SK-N-SH (cell line): ENCODE measurements at regions not wholly inside any gene's neighbourhood (a gene's known extent, or its start where the extent isn't known, plus 50 kb on each side); places are given as distances from the start of the nearest gene placed in this dataset.

Source experiments
- CTCF ChIA-PET: fragments of 300-600, 350-600 bp; formaldehyde crosslinking; extraction: SDS; loops from one replicate; lab custom pipeline; 2021; lab: Yijun Ruan, JAX
- POLR2A ChIA-PET: fragments of 350-600 bp; sonication (Branson Sonifier 250); formaldehyde crosslinking; extraction: SDS; loops from one replicate; lab custom pipeline; 2020; ENCODE audit warnings: antibody characterized with exemption, inconsistent platforms; lab: Yijun Ruan, JAX
- DNase-seq: peaks from one replicate; pipeline ENCODE4 v3.0.0; 2012
- H2AFZ ChIP-seq: fragments of 200-600 bp; sonication (generic); 2 replicates; pipeline ENCODE4 v1.8.1; 2016; ENCODE audit warnings: antibody characterized with exemption, mild to moderate bottlenecking, low read depth
- H3F3A ChIP-seq: fragments of 200-600 bp; sonication (generic); replicated peaks from 2 replicates; pipeline ENCODE3; 2016; ENCODE audit warnings: antibody characterized with exemption, mild to moderate bottlenecking; ENCODE audit not compliant: insufficient read depth
- H3K27ac ChIP-seq, 2 experiments: fragments of 200-500 bp in 1 of 2; fragments of 200-600 bp in 1 of 2; sonication (Bioruptor generic) in 1 of 2; sonication (generic), shearing (Covaris generic) in 1 of 2; 2 replicates each; pipeline versions ENCODE4 v1.5.1 to v1.6.1; 2014 to 2016; ENCODE audit warnings: low read depth in 2 of 2, inconsistent platforms in 1 of 2, low read length in 1 of 2, mild to moderate bottlenecking in 1 of 2, mixed read lengths in 1 of 2
- H3K27me3 ChIP-seq: fragments of 200-600 bp; sonication (generic), shearing (Covaris generic); 2 replicates; pipeline ENCODE4 v1.6.1; 2016; ENCODE audit warnings: mixed run types; ENCODE audit not compliant: insufficient read depth
- H3K36me3 ChIP-seq, 2 experiments: fragments of 200-500 bp in 1 of 2; fragments of 200-600 bp in 1 of 2; sonication (Bioruptor generic) in 1 of 2; sonication (generic) in 1 of 2; replicated peaks in 1 of 2; 2 replicates each; pipeline versions ENCODE3 to v1.5.1; 2014 to 2016; ENCODE audit warnings: low read length in 1 of 2, mild to moderate bottlenecking in 1 of 2; ENCODE audit not compliant: insufficient read depth in 2 of 2, control insufficient read depth in 1 of 2
- H3K4me1 ChIP-seq, 2 experiments: fragments of 200-500 bp in 1 of 2; fragments of 200-600 bp in 1 of 2; sonication (Bioruptor generic) in 1 of 2; sonication (generic), shearing (Covaris generic) in 1 of 2; 2 replicates each; pipeline versions ENCODE4 v1.5.1 to v1.6.1; 2014 to 2016; ENCODE audit warnings: low read depth in 1 of 2, low read length in 1 of 2, mixed run types in 1 of 2; ENCODE audit not compliant: insufficient read depth in 2 of 2, control insufficient read depth in 1 of 2
- H3K4me2 ChIP-seq: fragments of 200-600 bp; sonication (generic), shearing (Covaris generic); 2 replicates; pipeline ENCODE4 v1.6.1; 2017; ENCODE audit warnings: mixed run types
- H3K4me3 ChIP-seq, 2 experiments: fragments of 200-500 bp in 1 of 2; fragments of 200-600 bp in 1 of 2; sonication (Bioruptor generic) in 1 of 2; sonication (generic), shearing (Covaris generic) in 1 of 2; 2 replicates each; pipeline versions ENCODE4 v1.5.1 to v1.8.1; 2014 to 2016; ENCODE audit warnings: low read depth in 2 of 2, inconsistent platforms in 1 of 2, low read length in 1 of 2, mild to moderate bottlenecking in 1 of 2, mixed read lengths in 1 of 2, moderate library complexity in 1 of 2
- H3K79me2 ChIP-seq: fragments of 200-600 bp; sonication (generic); 2 replicates; pipeline ENCODE4 v1.8.1; 2017; ENCODE audit warnings: mild to moderate bottlenecking; ENCODE audit not compliant: insufficient read depth
- H3K9ac ChIP-seq: fragments of 200-600 bp; sonication (generic); 2 replicates; pipeline ENCODE4 v1.6.1; 2017; ENCODE audit warnings: mixed run types
- H3K9me2 ChIP-seq: fragments of 200-600 bp; sonication (generic); 2 replicates; pipeline ENCODE4 v1.6.1; 2017; ENCODE audit warnings: mixed run types
- H3K9me3 ChIP-seq: fragments of 200-600 bp; sonication (generic); 2 replicates; pipeline ENCODE4 v1.6.1; 2017; ENCODE audit warnings: mixed run types, mild to moderate bottlenecking, moderate library complexity
- H4K20me1 ChIP-seq: fragments of 200-600 bp; sonication (generic); 2 replicates; pipeline ENCODE4 v1.6.1; 2017; ENCODE audit warnings: mild to moderate bottlenecking, mixed run types; ENCODE audit not compliant: insufficient read depth
- CHD2 ChIP-seq: fragments of 150-350 bp; IDR thresholded peaks from 2 replicates; pipeline ENCODE4 v1.6.1; 2018; ENCODE audit warnings: low read length; ENCODE audit not compliant: partially characterized antibody
- EP300 ChIP-seq, 2 experiments: IDR thresholded peaks; 2 replicates each; pipeline versions ENCODE4 v1.4.0 to v1.6.1; 2012; ENCODE audit warnings: borderline replicate concordance in 1 of 2, low read depth in 1 of 2, low read length in 1 of 2
- FOSL2 ChIP-seq: IDR thresholded peaks from 2 replicates; pipeline ENCODE4 v1.4.0; 2012; ENCODE audit warnings: low read depth, mild to moderate bottlenecking, moderate library complexity, borderline replicate concordance
- MXI1 ChIP-seq: IDR thresholded peaks from 2 replicates; pipeline ENCODE4 v1.6.1; 2012; ENCODE audit warnings: mild to moderate bottlenecking, low read depth, low read length, improper control_type of control experiment
- NFIC ChIP-seq: IDR thresholded peaks from 2 replicates; pipeline ENCODE4 v1.4.0; 2012; ENCODE audit warnings: borderline replicate concordance
- NRF1 ChIP-seq: IDR thresholded peaks from 2 replicates; pipeline ENCODE4 v1.6.1; 2012; ENCODE audit warnings: low read depth, mild to moderate bottlenecking, low read length
- RAD21 ChIP-seq: IDR thresholded peaks from 2 replicates; pipeline ENCODE4 v1.6.1; 2012; ENCODE audit warnings: mild to moderate bottlenecking, low read length
- SMC3 ChIP-seq: IDR thresholded peaks from 2 replicates; pipeline ENCODE4 v1.6.1; 2012; ENCODE audit warnings: low read depth, low read length, improper control_type of control experiment
- TAF1 ChIP-seq: IDR thresholded peaks from 2 replicates; pipeline ENCODE4 v1.6.1; 2012; ENCODE audit warnings: low read depth, mild to moderate bottlenecking, low read length, moderate library complexity, borderline replicate concordance
- WGBS: methylation state at CpG from one replicate; pipeline ENCODE4 v1.1.6; 2017; ENCODE audit warnings: low lambda C conversion rate; 5-methylcytosine and 5-hydroxymethylcytosine counted together
- TF ChIP-seq, protein P1 (sequence below): fragments of 150-350 bp; IDR thresholded peaks from 2 replicates; pipeline ENCODE4 v1.6.1; 2016; ENCODE audit warnings: mild to moderate bottlenecking, low read depth, low read length
- TF ChIP-seq, protein P2 (sequence below): fragments of 200-600 bp; sonication (generic); IDR thresholded peaks from 2 replicates; pipeline ENCODE4 v1.6.1; 2017; ENCODE audit warnings: antibody characterized with exemption, mild to moderate bottlenecking, moderate library complexity
- TF ChIP-seq, protein P3 (sequence below): IDR thresholded peaks from 2 replicates; pipeline ENCODE4 v1.4.0; 2012; ENCODE audit warnings: low read depth

DNA sequence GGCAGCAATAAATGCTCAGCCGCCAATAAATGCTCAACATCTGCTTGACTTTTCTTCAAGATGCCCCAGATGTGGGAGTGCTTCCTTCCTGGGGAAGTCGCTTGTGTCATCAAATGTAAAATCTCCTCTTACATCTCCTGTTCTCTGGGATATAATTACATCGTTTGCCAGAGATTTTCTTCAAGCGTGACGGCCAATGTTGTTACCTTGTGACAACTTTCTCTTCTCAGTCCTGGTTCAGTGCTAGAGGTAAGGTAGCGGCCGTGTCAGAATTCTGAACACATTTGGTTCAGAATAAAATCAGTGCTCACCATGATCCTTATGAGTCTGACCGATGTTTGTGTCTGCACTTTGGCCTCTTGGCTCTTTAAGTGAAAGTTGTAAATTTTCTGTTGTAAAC is 102.5 kb downstream of the ASMT start:
- no peak overlapping the region for H3K4me3 ChIP-seq
- no peaks in the 10 kb centered on the region for H4K20me1 ChIP-seq
- peaks cover 9% of the 10 kb centered on the region for H3F3A ChIP-seq
- H2AFZ ChIP-seq, result no peak overlapping the region
- 24% methylated on average over 8 of the region's 8 CpGs for WGBS
- H3K27me3 ChIP-seq, result no peaks in the 10 kb centered on the region
- H3K36me3 ChIP-seq, result no peaks in the 10 kb centered on the region
- TF ChIP-seq RAD21 (no peak), EP300 (IDR thresholded peaks at IDR 0.05; ENCODE audit: borderline replicate concordance in 1 of 2, low read depth in 1 of 2, low read length in 1 of 2) (no peak), CHD2 (no peak), NFIC (no peak), NRF1 (no peak), FOSL2 (no peak), SMC3 (no peak)
- TF ChIP-seq, protein P1, sequence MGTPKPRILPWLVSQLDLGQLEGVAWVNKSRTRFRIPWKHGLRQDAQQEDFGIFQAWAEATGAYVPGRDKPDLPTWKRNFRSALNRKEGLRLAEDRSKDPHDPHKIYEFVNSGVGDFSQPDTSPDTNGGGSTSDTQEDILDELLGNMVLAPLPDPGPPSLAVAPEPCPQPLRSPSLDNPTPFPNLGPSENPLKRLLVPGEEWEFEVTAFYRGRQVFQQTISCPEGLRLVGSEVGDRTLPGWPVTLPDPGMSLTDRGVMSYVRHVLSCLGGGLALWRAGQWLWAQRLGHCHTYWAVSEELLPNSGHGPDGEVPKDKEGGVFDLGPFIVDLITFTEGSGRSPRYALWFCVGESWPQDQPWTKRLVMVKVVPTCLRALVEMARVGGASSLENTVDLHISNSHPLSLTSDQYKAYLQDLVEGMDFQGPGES, result no peak
- TF ChIP-seq, protein P2, sequence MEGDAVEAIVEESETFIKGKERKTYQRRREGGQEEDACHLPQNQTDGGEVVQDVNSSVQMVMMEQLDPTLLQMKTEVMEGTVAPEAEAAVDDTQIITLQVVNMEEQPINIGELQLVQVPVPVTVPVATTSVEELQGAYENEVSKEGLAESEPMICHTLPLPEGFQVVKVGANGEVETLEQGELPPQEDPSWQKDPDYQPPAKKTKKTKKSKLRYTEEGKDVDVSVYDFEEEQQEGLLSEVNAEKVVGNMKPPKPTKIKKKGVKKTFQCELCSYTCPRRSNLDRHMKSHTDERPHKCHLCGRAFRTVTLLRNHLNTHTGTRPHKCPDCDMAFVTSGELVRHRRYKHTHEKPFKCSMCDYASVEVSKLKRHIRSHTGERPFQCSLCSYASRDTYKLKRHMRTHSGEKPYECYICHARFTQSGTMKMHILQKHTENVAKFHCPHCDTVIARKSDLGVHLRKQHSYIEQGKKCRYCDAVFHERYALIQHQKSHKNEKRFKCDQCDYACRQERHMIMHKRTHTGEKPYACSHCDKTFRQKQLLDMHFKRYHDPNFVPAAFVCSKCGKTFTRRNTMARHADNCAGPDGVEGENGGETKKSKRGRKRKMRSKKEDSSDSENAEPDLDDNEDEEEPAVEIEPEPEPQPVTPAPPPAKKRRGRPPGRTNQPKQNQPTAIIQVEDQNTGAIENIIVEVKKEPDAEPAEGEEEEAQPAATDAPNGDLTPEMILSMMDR, result no peak
- TF ChIP-seq, all 33 proteins: peak for 0
- DNase-seq, result no peak
- ChIA-PET CTCF (no interaction called here), POLR2A (no interaction called here)
- H3K27ac ChIP-seq, result no peak overlapping the region
- H3K9me2 ChIP-seq, result no peaks in the 10 kb centered on the region
- no peaks in the 10 kb centered on the region; the same call in 1 of the 2 replicates for H3K79me2 ChIP-seq
- no peaks in the 10 kb centered on the region for H3K9me3 ChIP-seq
- H3K9ac ChIP-seq, result no peak overlapping the region
- no peaks in the 10 kb centered on the region for H3K4me1 ChIP-seq
- no peak overlapping the region; the same call in 1 of the 2 replicates for H3K4me2 ChIP-seq

DNA sequence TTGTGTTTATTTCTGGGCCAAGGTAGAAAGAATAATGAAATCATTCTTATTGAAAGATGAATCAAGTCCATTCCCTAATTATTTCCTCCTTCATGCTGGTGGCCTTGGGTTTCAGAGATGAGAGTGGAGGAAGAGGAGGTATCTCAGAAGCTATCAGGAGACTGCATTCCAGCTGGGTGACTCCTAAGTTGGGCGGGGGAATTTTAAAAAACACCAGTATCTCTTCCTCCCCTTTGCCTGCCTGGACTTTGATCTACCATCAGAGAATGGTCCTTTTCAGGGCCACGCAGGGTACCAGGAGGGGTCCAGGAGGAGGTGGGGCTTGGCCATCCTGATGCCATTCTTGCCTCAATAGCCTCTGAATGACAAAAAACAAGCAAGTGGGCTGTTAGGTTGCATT is 104.4 kb downstream of the ASMT start:
- no peak for DNase-seq
- H3F3A ChIP-seq, result peaks cover 9% of the 10 kb centered on the region
- no peaks in the 10 kb centered on the region for H4K20me1 ChIP-seq
- H3K79me2 ChIP-seq, result no peaks in the 10 kb centered on the region; the same call in 1 of the 2 replicates
- TF ChIP-seq TAF1, result no peak
- TF ChIP-seq, protein P3, sequence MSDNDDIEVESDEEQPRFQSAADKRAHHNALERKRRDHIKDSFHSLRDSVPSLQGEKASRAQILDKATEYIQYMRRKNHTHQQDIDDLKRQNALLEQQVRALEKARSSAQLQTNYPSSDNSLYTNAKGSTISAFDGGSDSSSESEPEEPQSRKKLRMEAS, result no peak
- TF ChIP-seq FOSL2, result peak; percentile 15; the same call in 1 of the 2 replicates
- TF ChIP-seq MXI1, result no peak
- H3K36me3 ChIP-seq, result no peaks in the 10 kb centered on the region
- H3K27me3 ChIP-seq, result no peaks in the 10 kb centered on the region
- ChIA-PET CTCF (no interaction called here), POLR2A (no interaction called here)
- H3K9ac ChIP-seq, result no peak overlapping the region
- H3K4me3 ChIP-seq, result no peak overlapping the region
- peak overlapping the region; percentile 59; the same call in 1 of the 2 replicates for H3K4me2 ChIP-seq
- WGBS, result 23% methylated on average over 2 of the region's 2 CpGs
- no peaks in the 10 kb centered on the region for H3K4me1 ChIP-seq
- H3K9me3 ChIP-seq, result no peaks in the 10 kb centered on the region
- H3K27ac ChIP-seq, result peak overlapping the region in 1 of 2 experiments; percentile 54; a peak in 1 of 4 replicates
- H2AFZ ChIP-seq, result no peak overlapping the region
- H3K9me2 ChIP-seq, result no peaks in the 10 kb centered on the region
